Muscle of arm (tissue), 1 donor: ENCODE measurements at regions not wholly inside any gene's neighbourhood (a gene's known extent, or its start where the extent isn't known, plus 50 kb on each side); places are given as distances from the start of the nearest gene placed in this dataset.

Experiments
- DNase-seq: peaks from one replicate; pipeline ENCODE4 v3.0.0-alpha.2; 2013

GRCh38 chr6:145486306-145486705 lies 249.0 kb downstream of the EPM2A start:
- no peak for DNase-seq

GRCh38 chr6:145489583-145489982 lies 245.7 kb downstream of the EPM2A start:
- DNase-seq, result peak; percentile 15

DNA sequence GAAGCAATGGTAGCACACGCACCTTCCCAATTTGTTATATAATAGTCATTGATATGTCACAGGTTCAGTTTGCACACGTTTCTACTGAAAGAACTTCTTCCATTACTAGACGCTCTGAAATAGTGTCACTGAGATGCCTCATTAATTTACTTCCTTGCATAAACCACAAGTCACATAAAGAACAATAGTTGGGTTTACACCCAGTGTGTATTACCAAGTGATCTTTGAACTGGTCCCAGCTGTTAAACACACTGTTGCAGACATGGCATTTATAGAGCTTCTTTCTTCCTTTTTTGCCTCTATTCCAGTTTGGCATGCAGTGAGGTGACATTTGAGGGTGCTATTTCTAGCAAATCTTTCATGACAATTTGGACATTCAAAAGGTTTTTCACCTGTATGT lies 245.3 kb downstream of the EPM2A start:
- DNase-seq, result no peak

- no peak for DNase-seq
Observed at GRCh38 chr6:145491126-145491525, 244.2 kb downstream of the EPM2A start.

GRCh38 chr6:145497006-145497405 lies 238.3 kb downstream of the EPM2A start:
- no peak for DNase-seq

DNA sequence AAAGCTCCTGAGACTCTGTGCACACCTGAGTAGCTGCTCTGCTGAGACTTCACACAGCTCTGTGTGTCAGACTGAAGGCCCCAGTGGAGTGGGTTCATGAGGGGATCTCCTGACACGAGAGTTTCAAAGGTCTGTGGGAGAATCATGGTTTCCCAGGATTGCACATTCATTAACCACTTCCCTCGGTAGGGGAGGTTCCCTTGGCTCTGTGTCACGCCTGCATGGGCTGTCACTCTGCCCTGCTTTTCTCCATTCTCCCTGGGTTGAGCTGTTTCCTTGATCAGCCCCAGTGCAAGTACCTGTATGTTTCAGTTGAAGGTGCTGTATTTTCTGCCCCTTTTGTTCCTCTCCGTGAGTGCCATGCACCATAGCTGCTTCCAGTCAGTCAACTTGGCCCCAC lies 236.9 kb downstream of the EPM2A start:
- no peak for DNase-seq

DNA sequence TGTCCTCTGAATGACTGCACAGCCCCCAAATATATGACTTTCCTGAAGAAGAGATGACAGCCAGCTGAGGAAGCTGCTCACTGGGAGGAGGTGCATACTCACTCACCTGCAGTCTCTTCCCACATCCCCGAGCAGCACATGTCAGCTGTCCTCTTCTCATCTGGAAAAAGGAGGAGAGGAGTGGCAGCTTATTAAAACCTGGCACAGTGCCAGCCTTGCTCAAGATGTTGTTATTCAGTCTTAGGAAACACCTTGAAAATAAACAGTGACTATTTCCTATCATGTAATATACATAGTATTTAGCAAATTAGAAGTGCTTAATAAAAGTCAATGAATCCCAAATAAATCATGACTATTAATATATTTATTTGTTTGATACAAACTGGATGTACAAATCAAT lies 232.9 kb downstream of the EPM2A start:
- DNase-seq, result no peak

DNA sequence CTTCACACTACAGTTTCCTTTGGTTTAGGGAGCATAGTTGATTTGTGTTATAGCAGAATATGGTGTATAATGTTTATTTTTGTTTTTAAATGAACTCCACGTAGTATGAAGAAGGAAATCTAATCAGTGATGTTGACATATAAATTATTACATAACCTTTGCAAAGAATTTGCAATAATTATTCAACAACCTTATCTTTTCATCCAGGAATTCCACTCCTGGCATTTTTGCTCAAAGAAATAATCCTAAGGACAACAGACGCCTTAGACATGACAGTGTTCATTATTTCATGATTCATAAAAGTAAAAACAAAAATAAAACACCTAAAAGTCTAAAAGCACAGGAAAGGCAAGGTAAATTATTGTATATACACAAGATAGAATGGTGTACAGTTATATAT lies 229.2 kb downstream of the EPM2A start:
- DNase-seq, result no peak

- peak; percentile 31 for DNase-seq
Observed at GRCh38 chr6:145506565-145506964, 228.8 kb downstream of the EPM2A start.

DNA sequence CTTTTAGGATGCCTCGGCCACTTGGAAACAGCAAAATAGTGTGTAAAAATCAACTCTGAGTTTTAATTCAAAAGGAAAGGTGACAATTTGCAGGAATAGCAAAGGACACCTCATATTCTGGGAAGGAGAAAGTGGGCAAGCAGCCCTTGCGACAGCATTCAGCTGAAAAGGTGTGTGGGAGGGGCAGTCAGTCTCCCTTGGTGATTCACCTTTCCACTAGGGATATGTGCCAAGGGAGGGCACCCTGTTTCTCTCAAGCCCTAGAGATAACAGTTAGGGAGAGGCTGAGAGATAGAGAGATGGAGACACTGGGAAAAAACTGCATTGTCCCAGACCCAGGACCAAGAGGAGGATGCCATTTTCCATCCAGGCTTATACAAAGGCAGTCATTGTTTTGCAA lies 228.1 kb downstream of the EPM2A start:
- no peak for DNase-seq

DNA sequence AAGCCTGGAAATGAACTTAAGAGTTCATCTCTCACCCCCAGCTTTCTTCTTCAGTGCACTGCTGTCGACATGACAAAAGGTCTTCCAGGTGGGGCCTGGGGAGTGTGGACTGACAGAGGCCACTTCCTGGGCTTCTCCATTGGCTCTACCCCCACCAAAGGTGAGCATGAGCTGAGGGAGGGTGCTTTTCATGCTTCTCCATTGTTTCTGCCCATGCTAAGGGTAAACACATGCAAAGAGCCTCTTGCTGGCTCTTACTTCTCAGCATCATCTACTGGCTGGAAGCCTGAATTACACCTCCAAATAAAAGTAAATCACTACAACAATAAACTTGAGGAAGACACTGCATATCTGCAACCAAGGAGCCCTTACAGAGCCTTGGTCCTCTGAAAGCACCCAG lies 227.2 kb downstream of the EPM2A start:
- DNase-seq, result no peak

GRCh38 chr6:145517492-145517891 lies 217.8 kb downstream of the EPM2A start:
- no peak for DNase-seq

- DNase-seq, result no peak
Observed at GRCh38 chr6:145525038-145525437, 210.3 kb downstream of the EPM2A start.

- DNase-seq, result no peak
Observed at GRCh38 chr6:145529582-145529981, 205.7 kb downstream of the EPM2A start.

DNA sequence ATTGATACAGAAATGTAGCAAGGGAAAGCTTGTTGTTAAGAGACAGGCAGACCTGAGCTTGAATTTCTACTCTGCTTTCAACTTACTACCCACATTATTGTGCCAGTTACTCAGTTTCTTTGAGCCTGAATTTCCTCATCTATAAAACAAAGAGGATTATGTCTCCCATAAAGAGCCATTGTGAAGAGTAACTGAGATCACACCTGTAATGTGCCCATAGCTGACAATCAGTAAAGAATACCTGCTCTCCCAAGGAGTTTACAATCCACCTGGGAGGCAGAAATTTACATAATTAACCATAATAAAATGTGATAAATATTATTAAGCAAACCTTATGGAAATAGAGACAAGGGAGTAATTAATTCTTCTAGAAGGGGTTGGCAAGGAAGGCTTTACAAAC lies 204.9 kb downstream of the EPM2A start:
- DNase-seq, result no peak

DNA sequence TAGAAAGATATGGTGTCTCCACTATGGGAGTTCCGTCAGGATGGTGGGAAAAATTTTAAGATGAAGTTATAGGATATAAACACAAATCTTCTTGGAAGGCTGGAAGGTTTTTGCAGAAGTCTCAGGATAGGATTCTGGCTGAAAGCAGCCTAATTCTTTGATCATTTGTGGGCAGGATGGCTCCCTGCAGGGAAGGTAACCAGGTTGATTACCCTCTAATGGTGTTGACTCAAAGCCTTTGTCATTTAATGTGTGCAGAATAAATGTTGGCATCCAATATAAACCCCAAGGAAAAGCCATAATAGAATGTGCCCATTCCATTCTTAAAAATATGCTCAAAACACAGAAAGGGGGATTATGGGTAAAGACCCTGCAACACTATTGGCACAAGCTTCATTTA lies 204.3 kb downstream of the EPM2A start:
- DNase-seq, result no peak

DNA sequence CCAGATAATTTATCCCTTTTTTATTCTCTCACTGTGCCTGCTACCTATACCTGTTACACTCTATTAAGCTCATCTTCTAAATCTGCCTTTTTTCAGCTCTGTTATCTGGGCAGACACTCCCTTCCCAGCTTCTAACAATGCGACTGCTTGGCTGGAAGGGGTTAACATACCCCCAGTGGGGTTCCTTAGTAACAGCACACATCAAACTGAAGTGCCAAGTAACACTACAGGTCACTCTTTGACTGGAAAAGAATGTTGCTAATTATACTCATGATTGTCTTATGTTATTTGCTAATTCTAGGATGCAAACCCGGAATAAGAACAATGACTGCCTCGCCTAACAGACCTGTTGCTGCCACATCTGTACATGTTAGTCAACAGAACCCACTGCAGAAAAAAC lies 203.5 kb downstream of the EPM2A start:
- DNase-seq, result no peak

DNA sequence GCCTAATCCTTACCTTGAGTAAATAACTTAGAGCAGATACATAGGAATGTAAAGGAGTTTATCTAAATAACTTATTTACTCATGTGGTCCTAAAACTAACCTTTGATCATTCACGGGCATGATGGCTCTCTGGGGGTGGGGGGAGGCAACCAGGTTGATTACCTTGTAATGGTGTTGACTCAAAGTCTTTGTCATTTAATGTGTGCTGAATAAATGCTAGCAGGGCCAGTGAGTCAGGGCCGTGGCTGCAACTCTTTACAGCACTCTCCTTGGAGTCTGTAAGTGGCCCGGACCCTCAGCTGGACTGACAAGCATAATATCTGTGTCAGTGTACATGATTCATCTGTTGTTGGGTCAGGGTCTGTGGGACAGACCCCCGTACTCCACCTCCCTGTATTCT lies 203.0 kb downstream of the EPM2A start:
- no peak for DNase-seq

- peak; percentile 36 for DNase-seq
Observed at GRCh38 chr6:145534989-145535388, 200.3 kb downstream of the EPM2A start.

- no peak for DNase-seq
Observed at GRCh38 chr6:145538989-145539388, 196.3 kb downstream of the EPM2A start.

DNA sequence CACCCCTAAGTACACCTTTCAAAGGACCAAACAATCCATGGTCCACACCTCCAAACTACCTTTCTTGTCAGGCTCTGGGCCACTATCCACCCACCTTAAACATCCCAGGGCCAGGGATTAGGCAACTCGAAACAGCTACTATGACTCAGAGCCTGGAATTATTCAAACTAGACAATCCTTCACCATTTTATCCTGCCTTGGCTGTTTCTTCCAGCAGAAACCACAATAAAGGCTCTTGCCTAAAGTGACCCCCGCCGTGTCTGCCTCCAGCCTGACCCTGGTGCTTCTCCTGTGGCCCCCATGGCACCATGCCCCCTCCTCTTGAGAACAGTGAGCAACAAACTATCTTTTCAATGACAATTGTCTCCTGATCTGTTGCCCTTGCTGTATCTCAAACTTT lies 195.5 kb downstream of the EPM2A start:
- DNase-seq, result no peak

GRCh38 chr6:145540741-145541140 lies 194.6 kb downstream of the EPM2A start:
- DNase-seq, result no peak

DNA sequence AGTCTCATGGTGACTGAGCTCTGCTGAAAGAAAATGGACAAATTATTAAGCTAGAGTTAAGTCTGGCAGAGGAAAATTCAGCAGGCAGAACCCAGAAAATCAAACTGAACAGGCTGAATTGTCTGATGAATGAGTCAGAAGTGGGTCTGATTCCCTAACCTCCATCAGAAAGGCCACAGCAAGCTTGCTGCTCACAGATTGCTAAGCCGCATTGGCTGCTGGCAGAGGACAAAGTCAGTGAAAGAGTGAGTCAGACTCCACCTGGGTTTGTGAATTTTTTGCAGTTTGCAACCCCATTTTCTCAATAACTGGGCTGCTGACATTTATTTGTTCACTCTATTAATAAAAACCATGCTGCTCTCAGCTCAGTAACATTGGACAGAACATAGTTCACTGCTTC lies 191.3 kb downstream of the EPM2A start:
- no peak for DNase-seq

DNA sequence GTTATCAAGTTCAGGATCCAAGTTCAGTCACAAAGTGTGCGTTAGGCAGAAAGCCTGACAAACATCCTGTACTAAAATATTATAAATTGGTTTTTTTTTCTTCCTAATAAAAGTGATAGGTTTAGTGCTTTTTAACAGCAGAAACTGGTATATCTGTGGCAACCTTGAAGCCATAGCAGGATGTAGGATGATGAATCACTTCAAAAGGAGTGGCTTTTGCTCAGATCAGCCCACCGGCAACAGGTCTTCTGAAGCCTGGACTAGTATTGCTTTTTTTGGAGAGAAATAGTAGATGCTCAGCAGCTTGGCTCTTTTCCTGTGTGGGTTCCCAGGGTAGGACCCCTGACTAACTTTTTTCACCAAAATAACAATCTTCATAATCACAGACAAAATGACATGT lies 190.8 kb downstream of the EPM2A start:
- DNase-seq, result no peak

GRCh38 chr6:145546265-145546664 lies 189.1 kb downstream of the EPM2A start:
- DNase-seq, result no peak
